ENCODE measurements at regions not wholly inside any gene's neighbourhood (a gene's known extent, or its start where the extent isn't known, plus 50 kb on each side); places are given as distances from the start of the nearest gene placed in this dataset.

DNA sequence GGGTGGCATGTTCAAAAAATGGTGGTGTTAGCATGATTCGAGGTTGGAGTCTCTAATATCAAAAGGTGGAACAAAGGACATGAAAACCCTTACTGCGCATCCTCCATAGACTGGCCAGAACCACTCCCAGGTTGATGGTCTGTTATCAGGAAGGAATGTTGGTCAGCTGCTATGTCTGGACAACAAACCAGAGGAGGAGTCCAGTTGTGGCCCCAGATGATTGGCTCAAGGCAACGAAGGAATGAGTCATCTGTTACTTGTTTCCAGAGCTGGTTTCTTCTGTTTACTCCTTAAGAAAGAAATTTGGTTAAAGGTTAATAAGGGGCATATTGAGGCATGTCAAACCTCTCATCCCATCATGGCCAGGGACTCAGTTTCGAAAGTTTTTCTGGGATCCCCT is 56.8 kb upstream of the GRIA4 start:
- Histone ChIP-seq H3K79me2 (ENCODE audit: insufficient read depth, low read length) (no peaks in the 10 kb centered on the region), H3K4me2 (ENCODE audit: low read length) (no peak overlapping the region), H3K9me2 (ENCODE audit: insufficient read depth) (no peaks in the 10 kb centered on the region), H3K27me3 (ENCODE audit: insufficient read depth, low read length) (no peaks in the 10 kb centered on the region), H2AFZ (ENCODE audit: low read depth, low read length, poor library complexity, severe bottlenecking) (no peak overlapping the region), H3K9ac (ENCODE audit: low read length) (no peak overlapping the region), H3K27ac (ENCODE audit: low read depth, low read length) (no peak overlapping the region), H3K4me3 (replicated peaks in 1 of 2; ENCODE audit: low read depth in 1 of 2, low read length in 2 of 2) (no peak overlapping the region), H4K20me1 (ENCODE audit: insufficient read depth) (no peaks in the 10 kb centered on the region), H3K9me3 (ENCODE audit: control insufficient read depth in 1 of 2, insufficient read depth in 1 of 2, low read depth in 1 of 2, low read length in 2 of 2) (no peaks in the 10 kb centered on the region), H3K4me1 (ENCODE audit: control insufficient read depth in 1 of 2, insufficient read depth in 2 of 2, low read length in 2 of 2) (no peaks in the 10 kb centered on the region), H3K36me3 (ENCODE audit: control insufficient read depth in 1 of 2, insufficient read depth in 2 of 2, low read length in 2 of 2) (no peaks in the 10 kb centered on the region)
- ChIA-PET RAD21 (ENCODE audit: low non-redundant PET in 1 of 2, low total read pairs in 2 of 2, uncharacterized antibody in 2 of 2, unreplicated experiment in 2 of 2) (no interaction called here), CTCF (no interaction called here), POLR2A (no interaction called here)
- TF ChIP-seq SRF (IDR thresholded peaks at IDR 0.05; ENCODE audit: low read depth) (no peak), EZH2 (IDR thresholded peaks at IDR 0.05) (no peak), SIN3A (IDR thresholded peaks at IDR 0.05; ENCODE audit: low read depth) (no peak), TCF7L2 (IDR thresholded peaks at IDR 0.05; ENCODE audit: borderline replicate concordance, extremely low read depth, insufficient read depth, insufficient read length) (no peak), POLR2A (IDR thresholded peaks at IDR 0.05; ENCODE audit: borderline replicate concordance, extremely low read depth, insufficient read depth, insufficient read length) (no peak), EGR1 (IDR thresholded peaks at IDR 0.05; ENCODE audit: low read depth) (no peak), ZNF274 (IDR thresholded peaks at IDR 0.05; ENCODE audit: low read depth, low read length) (no peak), RAD21 (IDR thresholded peaks at IDR 0.05; ENCODE audit: low read depth) (no peak), CEBPB (IDR thresholded peaks at IDR 0.05; ENCODE audit: low read depth) (no peak), ELF1 (IDR thresholded peaks at IDR 0.05; ENCODE audit: borderline replicate concordance, low read depth) (no peak), POLR2AphosphoS5 (IDR thresholded peaks at IDR 0.05; ENCODE audit: low read depth, low read length) (no peak), YY1 (IDR thresholded peaks at IDR 0.05; ENCODE audit: extremely low read depth, insufficient replicate concordance, low read depth, low read length) (no peak), FOSL1 (IDR thresholded peaks at IDR 0.05; ENCODE audit: low read depth) (no peak), ZFX (IDR thresholded peaks at IDR 0.05) (no peak), CBX3 (IDR thresholded peaks at IDR 0.05; ENCODE audit: low read depth) (no peak)
- TF ChIP-seq, protein P1, sequence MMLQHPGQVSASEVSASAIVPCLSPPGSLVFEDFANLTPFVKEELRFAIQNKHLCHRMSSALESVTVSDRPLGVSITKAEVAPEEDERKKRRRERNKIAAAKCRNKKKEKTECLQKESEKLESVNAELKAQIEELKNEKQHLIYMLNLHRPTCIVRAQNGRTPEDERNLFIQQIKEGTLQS (IDR thresholded peaks at IDR 0.05) = no peak
- TF ChIP-seq, protein P2, sequence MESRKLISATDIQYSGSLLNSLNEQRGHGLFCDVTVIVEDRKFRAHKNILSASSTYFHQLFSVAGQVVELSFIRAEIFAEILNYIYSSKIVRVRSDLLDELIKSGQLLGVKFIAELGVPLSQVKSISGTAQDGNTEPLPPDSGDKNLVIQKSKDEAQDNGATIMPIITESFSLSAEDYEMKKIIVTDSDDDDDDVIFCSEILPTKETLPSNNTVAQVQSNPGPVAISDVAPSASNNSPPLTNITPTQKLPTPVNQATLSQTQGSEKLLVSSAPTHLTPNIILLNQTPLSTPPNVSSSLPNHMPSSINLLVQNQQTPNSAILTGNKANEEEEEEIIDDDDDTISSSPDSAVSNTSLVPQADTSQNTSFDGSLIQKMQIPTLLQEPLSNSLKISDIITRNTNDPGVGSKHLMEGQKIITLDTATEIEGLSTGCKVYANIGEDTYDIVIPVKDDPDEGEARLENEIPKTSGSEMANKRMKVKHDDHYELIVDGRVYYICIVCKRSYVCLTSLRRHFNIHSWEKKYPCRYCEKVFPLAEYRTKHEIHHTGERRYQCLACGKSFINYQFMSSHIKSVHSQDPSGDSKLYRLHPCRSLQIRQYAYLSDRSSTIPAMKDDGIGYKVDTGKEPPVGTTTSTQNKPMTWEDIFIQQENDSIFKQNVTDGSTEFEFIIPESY (IDR thresholded peaks at IDR 0.05; ENCODE audit: extremely low read depth, insufficient replicate concordance, low read length) = no peak
- TF ChIP-seq, protein P3, sequence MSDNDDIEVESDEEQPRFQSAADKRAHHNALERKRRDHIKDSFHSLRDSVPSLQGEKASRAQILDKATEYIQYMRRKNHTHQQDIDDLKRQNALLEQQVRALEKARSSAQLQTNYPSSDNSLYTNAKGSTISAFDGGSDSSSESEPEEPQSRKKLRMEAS (IDR thresholded peaks at IDR 0.05) = no peak
- TF ChIP-seq, protein P4, sequence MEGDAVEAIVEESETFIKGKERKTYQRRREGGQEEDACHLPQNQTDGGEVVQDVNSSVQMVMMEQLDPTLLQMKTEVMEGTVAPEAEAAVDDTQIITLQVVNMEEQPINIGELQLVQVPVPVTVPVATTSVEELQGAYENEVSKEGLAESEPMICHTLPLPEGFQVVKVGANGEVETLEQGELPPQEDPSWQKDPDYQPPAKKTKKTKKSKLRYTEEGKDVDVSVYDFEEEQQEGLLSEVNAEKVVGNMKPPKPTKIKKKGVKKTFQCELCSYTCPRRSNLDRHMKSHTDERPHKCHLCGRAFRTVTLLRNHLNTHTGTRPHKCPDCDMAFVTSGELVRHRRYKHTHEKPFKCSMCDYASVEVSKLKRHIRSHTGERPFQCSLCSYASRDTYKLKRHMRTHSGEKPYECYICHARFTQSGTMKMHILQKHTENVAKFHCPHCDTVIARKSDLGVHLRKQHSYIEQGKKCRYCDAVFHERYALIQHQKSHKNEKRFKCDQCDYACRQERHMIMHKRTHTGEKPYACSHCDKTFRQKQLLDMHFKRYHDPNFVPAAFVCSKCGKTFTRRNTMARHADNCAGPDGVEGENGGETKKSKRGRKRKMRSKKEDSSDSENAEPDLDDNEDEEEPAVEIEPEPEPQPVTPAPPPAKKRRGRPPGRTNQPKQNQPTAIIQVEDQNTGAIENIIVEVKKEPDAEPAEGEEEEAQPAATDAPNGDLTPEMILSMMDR (IDR thresholded peaks at IDR 0.05 in 2 of 3, conservative IDR thresholded peaks at IDR 0.05 in 1 of 3; ENCODE audit: borderline replicate concordance in 1 of 3, insufficient read depth in 1 of 3, low read depth in 2 of 3, low read length in 2 of 3) = no peak
- TF ChIP-seq, protein P5, sequence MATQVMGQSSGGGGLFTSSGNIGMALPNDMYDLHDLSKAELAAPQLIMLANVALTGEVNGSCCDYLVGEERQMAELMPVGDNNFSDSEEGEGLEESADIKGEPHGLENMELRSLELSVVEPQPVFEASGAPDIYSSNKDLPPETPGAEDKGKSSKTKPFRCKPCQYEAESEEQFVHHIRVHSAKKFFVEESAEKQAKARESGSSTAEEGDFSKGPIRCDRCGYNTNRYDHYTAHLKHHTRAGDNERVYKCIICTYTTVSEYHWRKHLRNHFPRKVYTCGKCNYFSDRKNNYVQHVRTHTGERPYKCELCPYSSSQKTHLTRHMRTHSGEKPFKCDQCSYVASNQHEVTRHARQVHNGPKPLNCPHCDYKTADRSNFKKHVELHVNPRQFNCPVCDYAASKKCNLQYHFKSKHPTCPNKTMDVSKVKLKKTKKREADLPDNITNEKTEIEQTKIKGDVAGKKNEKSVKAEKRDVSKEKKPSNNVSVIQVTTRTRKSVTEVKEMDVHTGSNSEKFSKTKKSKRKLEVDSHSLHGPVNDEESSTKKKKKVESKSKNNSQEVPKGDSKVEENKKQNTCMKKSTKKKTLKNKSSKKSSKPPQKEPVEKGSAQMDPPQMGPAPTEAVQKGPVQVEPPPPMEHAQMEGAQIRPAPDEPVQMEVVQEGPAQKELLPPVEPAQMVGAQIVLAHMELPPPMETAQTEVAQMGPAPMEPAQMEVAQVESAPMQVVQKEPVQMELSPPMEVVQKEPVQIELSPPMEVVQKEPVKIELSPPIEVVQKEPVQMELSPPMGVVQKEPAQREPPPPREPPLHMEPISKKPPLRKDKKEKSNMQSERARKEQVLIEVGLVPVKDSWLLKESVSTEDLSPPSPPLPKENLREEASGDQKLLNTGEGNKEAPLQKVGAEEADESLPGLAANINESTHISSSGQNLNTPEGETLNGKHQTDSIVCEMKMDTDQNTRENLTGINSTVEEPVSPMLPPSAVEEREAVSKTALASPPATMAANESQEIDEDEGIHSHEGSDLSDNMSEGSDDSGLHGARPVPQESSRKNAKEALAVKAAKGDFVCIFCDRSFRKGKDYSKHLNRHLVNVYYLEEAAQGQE (IDR thresholded peaks at IDR 0.05; ENCODE audit: low read depth) = no peak
- ATAC-seq = no peak
- BruUV-seq (replicated peaks) = no TSS peak
- intact Hi-C loops (cut with micrococcal nuclease) = no loop called here
- DNase-seq (ENCODE audit: low read depth, low spot score) = no peak

All from HCT116 (cell line).